ENCODE measurements at regions not wholly inside any gene's neighbourhood (a gene's known extent, or its start where the extent isn't known, plus 50 kb on each side); places are given as distances from the start of the nearest gene placed in this dataset.

DNA sequence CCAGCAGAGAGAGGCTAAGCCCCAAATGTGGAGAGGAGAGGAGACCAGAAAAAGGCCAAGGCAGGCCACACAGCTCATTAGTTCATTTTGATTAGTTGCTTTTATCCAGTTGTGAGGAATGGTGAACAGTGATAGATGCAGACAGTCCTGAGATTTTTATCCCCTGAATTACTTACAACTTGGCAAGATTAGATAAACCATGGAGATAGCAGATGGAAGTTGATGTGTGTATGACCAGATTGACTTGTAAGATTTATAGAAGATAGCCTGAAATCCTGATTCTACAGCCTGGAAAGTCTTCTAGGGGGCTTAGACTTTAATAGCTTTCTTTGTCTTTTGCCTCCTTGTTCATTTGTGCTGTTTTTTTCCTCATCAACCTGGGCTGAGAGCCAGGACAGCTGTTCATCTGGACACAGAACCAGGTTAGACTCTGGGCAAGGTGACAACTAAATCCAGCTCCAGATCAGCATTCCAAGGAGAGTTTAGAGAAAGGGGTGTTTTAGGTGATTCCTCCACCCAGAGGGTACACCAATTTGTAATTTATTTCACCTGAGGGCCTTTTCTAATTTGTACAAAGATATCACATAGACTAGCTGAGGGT lies 215.5 kb downstream of the SPATA18 start:
- Histone ChIP-seq H3K27me3 (no peaks in the 10 kb centered on the region), H3K36me3 (no peaks in the 10 kb centered on the region), H3K9me3 (no peaks in the 10 kb centered on the region), H3K4me1 (no peaks in the 10 kb centered on the region), H3K4me3 (no peak overlapping the region), H3K27ac (no peak overlapping the region)
- intact Hi-C loops (cut with DNase I) = no loop called here
- no peak for TF ChIP-seq POLR2A (IDR thresholded peaks at IDR 0.05)
- no peak for TF ChIP-seq CTCF (IDR thresholded peaks at IDR 0.05)
- no peak for DNase-seq
- ATAC-seq = no peak

DNA sequence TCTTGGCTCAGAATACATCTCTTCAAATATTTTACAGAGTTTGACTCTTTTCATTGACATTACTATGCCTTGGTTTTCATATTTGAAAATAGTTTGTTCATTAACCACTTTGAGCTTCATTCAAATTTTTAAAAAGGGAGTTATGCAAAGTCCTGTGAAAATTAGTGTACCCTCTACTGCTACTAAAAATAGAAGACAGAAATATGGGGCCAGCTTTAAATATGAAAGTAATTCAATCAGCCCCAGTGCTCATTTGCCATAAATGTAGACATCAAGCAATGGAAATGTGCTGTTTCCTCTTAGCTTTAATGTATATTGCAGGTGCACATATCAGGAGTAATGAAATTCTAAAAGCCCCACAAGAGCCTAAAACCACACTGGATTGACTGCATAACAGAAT lies 218.7 kb downstream of the SPATA18 start:
- Histone ChIP-seq H3K27me3 (no peaks in the 10 kb centered on the region), H3K36me3 (no peaks in the 10 kb centered on the region), H3K4me3 (no peak overlapping the region), H3K4me1 (no peaks in the 10 kb centered on the region), H3K27ac (no peak overlapping the region), H3K9me3 (no peaks in the 10 kb centered on the region)
- DNase-seq = no peak
- intact Hi-C loops (cut with DNase I) = no loop called here
- ATAC-seq = no peak
- TF ChIP-seq CTCF (IDR thresholded peaks at IDR 0.05) (no peak), POLR2A (IDR thresholded peaks at IDR 0.05) (no peak)

- Histone ChIP-seq H3K36me3 (no peaks in the 10 kb centered on the region), H3K4me3 (no peak overlapping the region), H3K4me1 (no peaks in the 10 kb centered on the region), H3K27me3 (no peaks in the 10 kb centered on the region), H3K27ac (no peak overlapping the region), H3K9me3 (no peaks in the 10 kb centered on the region)
- no peak for DNase-seq
- TF ChIP-seq POLR2A (IDR thresholded peaks at IDR 0.05) (no peak), CTCF (IDR thresholded peaks at IDR 0.05) (no peak)
- intact Hi-C loops (cut with DNase I) = no loop called here
- no peak for ATAC-seq
These were observed 222.8 kb downstream of the SPATA18 start for GRCh38 chr4:52273885-52274284.

DNA sequence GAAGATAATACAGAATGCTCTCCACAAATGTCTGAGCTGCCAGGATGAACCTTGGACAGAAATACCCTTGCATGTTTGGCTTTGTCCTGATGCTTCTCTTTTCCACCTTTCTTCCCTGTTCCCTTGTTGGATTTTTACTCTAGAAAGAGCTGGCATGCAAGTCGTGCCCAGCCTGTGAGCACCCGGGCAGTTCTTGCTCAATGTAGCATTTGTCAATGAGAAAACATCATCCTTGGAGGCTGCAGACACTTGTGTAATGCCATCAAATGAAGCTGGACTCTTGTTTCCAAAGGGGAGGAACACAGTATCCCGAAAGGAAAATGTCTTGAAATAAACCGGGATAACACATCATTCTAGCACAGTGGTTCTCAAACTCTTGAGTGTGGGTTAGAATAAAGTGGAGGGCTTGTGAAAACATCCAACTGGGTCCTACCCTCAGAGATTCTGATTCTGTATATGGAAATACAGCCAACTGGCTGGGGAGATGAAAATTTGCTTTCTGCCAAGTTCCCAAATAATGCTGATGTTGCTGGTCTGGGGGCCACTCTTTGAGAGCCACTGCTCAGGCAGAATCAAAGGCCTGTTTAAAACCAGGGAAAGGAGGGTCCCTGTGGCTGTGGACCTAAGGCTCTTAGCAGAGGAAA lies 237.2 kb downstream of the SPATA18 start:
- ATAC-seq (no peak), DNase-seq (no peak)
- WGBS (ENCODE audit: insufficient coverage, low coverage, low lambda C conversion rate, missing lambda C conversion rate) = 69% methylated on average over 4 of the region's 4 CpGs
- Histone ChIP-seq H3K36me3 (no peaks in the 10 kb centered on the region), H3K27ac (no peak overlapping the region), H3K9me3 (no peaks in the 10 kb centered on the region), H3K27me3 (no peaks in the 10 kb centered on the region), H3K4me3 (no peak overlapping the region), H3K4me1 (no peaks in the 10 kb centered on the region)
- intact Hi-C loops (cut with DNase I) = no loop called here
- no peak for TF ChIP-seq POLR2A (IDR thresholded peaks at IDR 0.05)

GRCh38 chr4:52290466-52290865 lies 239.4 kb downstream of the SPATA18 start:
- WGBS (ENCODE audit: insufficient coverage, low coverage, low lambda C conversion rate, missing lambda C conversion rate) = 60% methylated on average over 4 of the region's 4 CpGs
- H3K36me3 ChIP-seq = no peaks in the 10 kb centered on the region
- H3K9me3 ChIP-seq = no peaks in the 10 kb centered on the region
- ATAC-seq (no peak), DNase-seq (no peak)
- intact Hi-C loops (cut with DNase I) = no loop called here
- no peak overlapping the region for H3K4me3 ChIP-seq
- no peak overlapping the region for H3K27ac ChIP-seq
- H3K4me1 ChIP-seq = no peaks in the 10 kb centered on the region
- no peaks in the 10 kb centered on the region for H3K27me3 ChIP-seq
- TF ChIP-seq POLR2A (IDR thresholded peaks at IDR 0.05) = no peak
- no peak for TF ChIP-seq CTCF (IDR thresholded peaks at IDR 0.05)

Data from right lobe of liver (tissue), 6 donors.